ENCODE measurements at regions not wholly inside any gene's neighbourhood (a gene's known extent, or its start where the extent isn't known, plus 50 kb on each side); places are given as distances from the start of the nearest gene placed in this dataset.

- Histone ChIP-seq H3K4me1 (ENCODE audit: insufficient read depth, low read length) (no peaks in the 10 kb centered on the region), H2AK5ac (ENCODE audit: insufficient read length, low read length) (no peak overlapping the region), H3K4ac (ENCODE audit: low read depth, low read length) (no peak overlapping the region), H3T11ph (ENCODE audit: low read length) (no peak overlapping the region), H3K18ac (ENCODE audit: insufficient read length, low read depth, low read length) (no peak overlapping the region), H2AFZ (ENCODE audit: low read length) (no peak overlapping the region), H3K27me3 (ENCODE audit: insufficient read depth, low read length) (no peaks in the 10 kb centered on the region), H2BK5ac (ENCODE audit: insufficient read length, low read length) (no peak overlapping the region), H3K23me2 (ENCODE audit: insufficient read length, low read depth, low read length, poor library complexity, severe bottlenecking) (no peaks in the 10 kb centered on the region), H3K4me2 (ENCODE audit: insufficient read depth, insufficient read length, low read length) (no peak overlapping the region), H2BK120ac (ENCODE audit: low read depth, low read length, poor library complexity, severe bottlenecking) (no peak overlapping the region), H4K20me1 (ENCODE audit: control insufficient read depth, insufficient read depth, insufficient read length) (no peaks in the 10 kb centered on the region), H3K56ac (ENCODE audit: insufficient read length, low read depth, low read length) (no peak overlapping the region), H3K14ac (ENCODE audit: insufficient read depth, low read length) (no peak overlapping the region), H4K91ac (ENCODE audit: insufficient read length, low read depth, low read length) (no peak overlapping the region), H2BK15ac (ENCODE audit: low read depth, low read length) (no peak overlapping the region), H3K79me1 (ENCODE audit: insufficient read depth, low read depth, low read length, poor library complexity, severe bottlenecking) (no peaks in the 10 kb centered on the region), H3K23ac (ENCODE audit: insufficient read length, low read depth, low read length) (no peak overlapping the region), H2BK12ac (ENCODE audit: insufficient read length, low read depth, low read length) (no peak overlapping the region), H3K9me3 (ENCODE audit: control insufficient read depth, low read depth, low read length) (no peaks in the 10 kb centered on the region), H2BK20ac (ENCODE audit: low read depth, low read length, poor library complexity, severe bottlenecking) (no peak overlapping the region), H4K5ac (ENCODE audit: insufficient read length, low read depth, low read length) (no peak overlapping the region), H3K27ac (ENCODE audit: insufficient read length, low read depth, low read length) (no peak overlapping the region), H3K9ac (ENCODE audit: extremely low read depth, insufficient read length, low read length) (no peak overlapping the region), H3K79me2 (ENCODE audit: insufficient read depth, low read length) (no peaks in the 10 kb centered on the region), H4K8ac (replicated peaks; ENCODE audit: insufficient read length, low read depth, low read length) (no peak overlapping the region)
- no CpG with 5 or more reads among the region's 1 CpG for WGBS (ENCODE audit: extremely low coverage, insufficient read length, low lambda C conversion rate)
- Mint-ChIP-seq H3K4me3 (no peak overlapping the region), H3K27ac (no peak overlapping the region; a peak in 1 of 7 replicates), H3K27me3 (ENCODE audit: low read depth) (peaks cover 16% of the 10 kb centered on the region), H3K4me1 (peaks cover 4 to 7% of the 10 kb centered on the region in 2 experiments), H3K9me3 (peaks cover 0 to 2% of the 10 kb centered on the region in 2 experiments; a peak in 1 of 5 replicates), H3K36me3 (ENCODE audit: insufficient read depth in 1 of 3, low read depth in 3 of 3) (no peaks in the 10 kb centered on the region; a peak in 1 of 7 replicates)
- TF ChIP-seq CTCF (conservative IDR thresholded peaks at IDR 0.05) = no peak
- no peak for DNase-seq
Measured at GRCh38 chr1:102050556-102050955, 53.8 kb upstream of the OLFM3 start.
